ENCODE measurements at regions not wholly inside any gene's neighbourhood (a gene's known extent, or its start where the extent isn't known, plus 50 kb on each side); places are given as distances from the start of the nearest gene placed in this dataset.
"Not testable (repeated sequence)": the region's sequence is repeated elsewhere in the genome, so short reads cannot be mapped to it uniquely, and the experiment has no call there.

GRCh38 chr1:173370586-173370985 lies 106.5 kb upstream of the PRDX6 start:
- not testable (repeated sequence) for DNase-seq (ENCODE audit: low read depth in 1 of 2, low spot score in 1 of 2); H3K27me3 ChIP-seq (ENCODE audit: insufficient read depth, poor library complexity, severe bottlenecking); H3K27ac ChIP-seq (replicated peaks); H3K4me3 ChIP-seq (replicated peaks; ENCODE audit: insufficient read depth, low read length)

- not testable (repeated sequence) for H3K27me3 ChIP-seq (ENCODE audit: insufficient read depth, poor library complexity, severe bottlenecking); DNase-seq (ENCODE audit: low read depth in 1 of 2, low spot score in 1 of 2); H3K27ac ChIP-seq (replicated peaks); H3K4me3 ChIP-seq (replicated peaks; ENCODE audit: insufficient read depth, low read length)
These were observed 101.1 kb upstream of the PRDX6 start for GRCh38 chr1:173376065-173376464.

- no peak for DNase-seq (ENCODE audit: low read depth in 1 of 2, low spot score in 1 of 2)
- Histone ChIP-seq H3K4me3 (replicated peaks; ENCODE audit: insufficient read depth, low read length) (no peak overlapping the region), H3K27me3 (ENCODE audit: insufficient read depth, poor library complexity, severe bottlenecking) (no peaks in the 10 kb centered on the region), H3K27ac (replicated peaks) (no peak overlapping the region)
- TF ChIP-seq POLR2AphosphoS5 (IDR thresholded peaks at IDR 0.05; ENCODE audit: low read depth) (no peak), REST (IDR thresholded peaks at IDR 0.05; ENCODE audit: insufficient replicate concordance, low read depth) (no peak), CTCF (IDR thresholded peaks at IDR 0.05; ENCODE audit: insufficient read depth, low read length) (no peak)
These were observed 99.9 kb upstream of the PRDX6 start for GRCh38 chr1:173377266-173377665.

- Histone ChIP-seq H3K4me3 (replicated peaks; ENCODE audit: insufficient read depth, low read length) (no peak overlapping the region), H3K27ac (replicated peaks) (no peak overlapping the region), H3K27me3 (ENCODE audit: insufficient read depth, poor library complexity, severe bottlenecking) (no peaks in the 10 kb centered on the region)
- TF ChIP-seq CTCF (IDR thresholded peaks at IDR 0.05; ENCODE audit: insufficient read depth, low read length) (no peak), POLR2AphosphoS5 (IDR thresholded peaks at IDR 0.05; ENCODE audit: low read depth) (no peak), SPI1 (IDR thresholded peaks at IDR 0.05; ENCODE audit: borderline replicate concordance, low read depth) (no peak), REST (IDR thresholded peaks at IDR 0.05; ENCODE audit: insufficient replicate concordance, low read depth) (no peak), GABPA (IDR thresholded peaks at IDR 0.05; ENCODE audit: low read depth) (no peak)
- DNase-seq (ENCODE audit: low read depth in 1 of 2, low spot score in 1 of 2), result no peak
These were observed 93.8 kb upstream of the PRDX6 start for GRCh38 chr1:173383351-173383750.

- Histone ChIP-seq H3K27ac (replicated peaks) (no peak overlapping the region), H3K27me3 (ENCODE audit: insufficient read depth, poor library complexity, severe bottlenecking) (no peaks in the 10 kb centered on the region), H3K4me3 (replicated peaks; ENCODE audit: insufficient read depth, low read length) (no peak overlapping the region)
- DNase-seq (ENCODE audit: low read depth in 1 of 2, low spot score in 1 of 2), result no peak
- TF ChIP-seq REST (IDR thresholded peaks at IDR 0.05; ENCODE audit: insufficient replicate concordance, low read depth) (no peak), CTCF (IDR thresholded peaks at IDR 0.05; ENCODE audit: insufficient read depth, low read length) (no peak), GABPA (IDR thresholded peaks at IDR 0.05; ENCODE audit: low read depth) (no peak), POLR2AphosphoS5 (IDR thresholded peaks at IDR 0.05; ENCODE audit: low read depth) (no peak), SPI1 (IDR thresholded peaks at IDR 0.05; ENCODE audit: borderline replicate concordance, low read depth) (no peak)
These were observed 88.8 kb upstream of the PRDX6 start for GRCh38 chr1:173388352-173388751.
